NB4 (cell line): ENCODE measurements at regions not wholly inside any gene's neighbourhood (a gene's known extent, or its start where the extent isn't known, plus 50 kb on each side); places are given as distances from the start of the nearest gene placed in this dataset.

Experiments
- DNase-seq: peaks from one replicate; pipeline ENCODE4 v3.0.0; 2010; ENCODE audit warnings: low read depth
- H3K4me3 ChIP-seq: one replicate; pipeline ENCODE4 v1.5.1; 2011; ENCODE audit warnings: mild to moderate bottlenecking, low read depth, low read length, moderate library complexity
- MYC ChIP-seq: IDR thresholded peaks from 2 replicates; pipeline ENCODE4 v1.6.1; 2011; ENCODE audit warnings: low read depth, low read length
- POLR2A ChIP-seq: IDR thresholded peaks from 2 replicates; pipeline ENCODE4 v1.6.1; 2011; ENCODE audit warnings: mild to moderate bottlenecking; ENCODE audit not compliant: insufficient read length; ENCODE audit errors: extremely low read depth
- TF ChIP-seq, protein P1 (sequence below): IDR thresholded peaks from 2 replicates; pipeline ENCODE4 v1.6.1; 2011; ENCODE audit warnings: low read depth, low read length
- TF ChIP-seq, protein P2 (sequence below): IDR thresholded peaks from one replicate; pipeline ENCODE4 v1.5.1; 2012; ENCODE audit warnings: low read depth, low read length

DNA sequence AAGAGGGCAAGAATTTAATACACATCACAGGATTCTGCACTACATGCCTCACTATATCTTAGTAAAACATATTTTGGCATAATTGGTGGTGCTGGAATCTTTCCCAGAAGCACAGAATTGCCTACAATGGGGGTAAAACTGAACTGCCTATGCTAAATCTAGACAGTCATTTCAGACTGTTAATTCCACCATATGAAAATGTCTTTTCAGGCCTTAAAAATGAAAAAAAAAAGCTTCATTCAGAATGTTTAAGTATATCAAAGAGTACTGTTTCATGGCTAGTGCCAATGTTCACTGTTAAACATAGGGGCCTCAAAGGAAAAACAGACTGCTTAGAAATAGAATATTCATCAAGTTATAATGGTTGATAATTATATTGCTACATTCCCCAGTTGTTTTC is 797.0 kb downstream of the PCDH19 start:
- no peak overlapping the region for H3K4me3 ChIP-seq
- DNase-seq: no peak
- TF ChIP-seq, protein P1, sequence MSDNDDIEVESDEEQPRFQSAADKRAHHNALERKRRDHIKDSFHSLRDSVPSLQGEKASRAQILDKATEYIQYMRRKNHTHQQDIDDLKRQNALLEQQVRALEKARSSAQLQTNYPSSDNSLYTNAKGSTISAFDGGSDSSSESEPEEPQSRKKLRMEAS: no peak
- no peak for TF ChIP-seq MYC
- TF ChIP-seq, protein P2, sequence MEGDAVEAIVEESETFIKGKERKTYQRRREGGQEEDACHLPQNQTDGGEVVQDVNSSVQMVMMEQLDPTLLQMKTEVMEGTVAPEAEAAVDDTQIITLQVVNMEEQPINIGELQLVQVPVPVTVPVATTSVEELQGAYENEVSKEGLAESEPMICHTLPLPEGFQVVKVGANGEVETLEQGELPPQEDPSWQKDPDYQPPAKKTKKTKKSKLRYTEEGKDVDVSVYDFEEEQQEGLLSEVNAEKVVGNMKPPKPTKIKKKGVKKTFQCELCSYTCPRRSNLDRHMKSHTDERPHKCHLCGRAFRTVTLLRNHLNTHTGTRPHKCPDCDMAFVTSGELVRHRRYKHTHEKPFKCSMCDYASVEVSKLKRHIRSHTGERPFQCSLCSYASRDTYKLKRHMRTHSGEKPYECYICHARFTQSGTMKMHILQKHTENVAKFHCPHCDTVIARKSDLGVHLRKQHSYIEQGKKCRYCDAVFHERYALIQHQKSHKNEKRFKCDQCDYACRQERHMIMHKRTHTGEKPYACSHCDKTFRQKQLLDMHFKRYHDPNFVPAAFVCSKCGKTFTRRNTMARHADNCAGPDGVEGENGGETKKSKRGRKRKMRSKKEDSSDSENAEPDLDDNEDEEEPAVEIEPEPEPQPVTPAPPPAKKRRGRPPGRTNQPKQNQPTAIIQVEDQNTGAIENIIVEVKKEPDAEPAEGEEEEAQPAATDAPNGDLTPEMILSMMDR: no peak
- TF ChIP-seq POLR2A: no peak

DNA sequence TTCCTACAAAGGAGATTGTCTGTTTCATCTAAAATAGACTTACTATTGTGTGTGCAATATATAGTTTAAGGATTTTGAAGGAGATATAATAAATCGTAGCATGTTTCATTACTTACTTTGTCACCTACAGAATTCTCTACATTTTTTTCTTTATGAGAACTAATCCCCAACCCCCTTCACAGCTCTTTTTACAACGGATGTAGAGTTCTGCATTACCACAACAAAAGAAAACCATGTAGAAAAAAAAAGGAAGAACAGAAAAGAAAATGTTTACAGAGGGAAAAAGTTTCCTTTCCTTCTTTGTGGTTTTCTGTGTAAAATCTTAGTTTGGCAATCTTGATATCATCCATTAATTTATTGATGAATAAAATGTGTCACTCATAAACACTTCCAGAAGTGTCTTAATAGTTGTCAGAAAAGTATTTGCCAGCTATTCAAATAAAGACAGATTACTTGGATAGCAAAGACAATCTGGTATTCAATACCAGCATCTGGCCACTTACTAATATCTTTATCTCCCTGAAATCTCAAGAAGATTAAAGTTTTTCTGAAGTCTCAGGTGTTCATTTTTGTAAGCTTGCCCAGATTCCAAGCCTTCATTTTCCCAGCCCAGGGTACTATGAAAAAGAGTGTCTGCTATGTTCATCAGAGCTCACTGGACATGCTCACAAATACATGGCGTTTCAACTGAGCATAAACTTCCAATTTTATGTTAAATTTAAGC is 806.8 kb downstream of the PCDH19 start:
- DNase-seq: no peak
- no peak for TF ChIP-seq POLR2A
- TF ChIP-seq, protein P2: no peak
- no peak for TF ChIP-seq MYC
- TF ChIP-seq, protein P1: no peak
- no peak overlapping the region for H3K4me3 ChIP-seq

DNA sequence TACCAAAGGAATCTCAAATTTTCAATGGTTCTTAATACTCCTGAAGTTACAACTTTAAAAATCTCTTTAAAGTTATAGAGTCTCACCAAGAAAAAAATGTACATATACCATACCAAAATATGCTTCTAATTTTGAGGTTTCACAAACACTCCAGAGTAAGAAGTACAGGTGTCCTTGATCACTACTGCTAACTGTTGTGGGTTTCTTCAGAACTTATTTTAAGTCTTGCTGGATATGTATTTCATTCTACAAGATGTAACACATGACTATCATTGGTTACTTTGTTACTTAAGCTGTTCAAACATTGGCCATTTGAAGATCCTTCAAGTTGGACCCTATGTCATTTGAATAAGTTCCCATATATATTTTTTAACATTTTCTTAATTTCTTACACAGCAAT is 808.0 kb downstream of the PCDH19 start:
- no peak for DNase-seq
- no peak for TF ChIP-seq POLR2A
- TF ChIP-seq, protein P2: no peak
- TF ChIP-seq, protein P1: no peak
- no peak for TF ChIP-seq MYC
- no peak overlapping the region for H3K4me3 ChIP-seq

DNA sequence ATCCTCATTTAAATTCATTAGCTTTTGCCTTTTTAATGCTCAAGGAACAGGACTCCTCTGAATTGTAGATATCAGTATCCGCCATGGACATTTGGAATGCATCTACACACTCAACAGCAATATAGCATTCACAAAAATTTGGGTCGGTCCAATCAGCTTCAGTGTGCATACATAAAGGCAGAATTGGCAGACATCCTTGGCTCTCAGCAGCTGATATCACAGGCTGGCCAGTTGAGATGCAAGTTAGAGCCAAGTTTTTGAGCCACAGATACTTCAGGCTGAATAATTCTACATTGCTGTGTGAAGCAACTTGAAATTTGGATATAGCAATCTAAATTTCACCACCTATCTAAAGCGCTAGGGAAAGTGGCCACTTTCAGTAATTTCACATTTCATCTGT is 821.1 kb downstream of the PCDH19 start:
- no peak overlapping the region for H3K4me3 ChIP-seq
- no peak for DNase-seq
- TF ChIP-seq POLR2A (no peak), MYC (no peak)
- TF ChIP-seq, protein P1: no peak
- TF ChIP-seq, protein P2: no peak

DNA sequence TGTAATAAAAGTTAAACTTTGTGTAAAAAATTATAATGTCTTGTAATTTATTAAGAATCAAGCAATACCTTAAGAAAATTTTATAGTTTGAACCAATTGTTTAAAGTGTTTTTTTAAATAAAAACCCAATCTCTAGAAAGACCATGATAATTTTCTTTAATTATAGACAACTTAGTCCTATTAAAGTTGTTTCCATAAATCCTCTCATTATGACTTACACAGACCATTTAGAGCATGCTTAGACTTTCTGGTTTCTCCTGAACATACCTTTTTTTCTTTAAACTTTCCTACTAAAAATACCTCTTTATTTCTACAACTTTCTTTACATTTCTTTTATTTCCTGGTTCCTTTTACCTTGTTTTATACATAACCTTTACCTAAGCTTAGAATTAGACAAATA is 837.4 kb downstream of the PCDH19 start:
- DNase-seq: no peak
- TF ChIP-seq, protein P1: no peak
- TF ChIP-seq POLR2A: no peak
- TF ChIP-seq, protein P2: no peak
- TF ChIP-seq MYC: no peak

More for the DNA sequence above, 837.4 kb downstream of the PCDH19 start:
- no peak overlapping the region for H3K4me3 ChIP-seq
